ENCODE measurements at regions not wholly inside any gene's neighbourhood (a gene's known extent, or its start where the extent isn't known, plus 50 kb on each side); places are given as distances from the start of the nearest gene placed in this dataset.

DNA sequence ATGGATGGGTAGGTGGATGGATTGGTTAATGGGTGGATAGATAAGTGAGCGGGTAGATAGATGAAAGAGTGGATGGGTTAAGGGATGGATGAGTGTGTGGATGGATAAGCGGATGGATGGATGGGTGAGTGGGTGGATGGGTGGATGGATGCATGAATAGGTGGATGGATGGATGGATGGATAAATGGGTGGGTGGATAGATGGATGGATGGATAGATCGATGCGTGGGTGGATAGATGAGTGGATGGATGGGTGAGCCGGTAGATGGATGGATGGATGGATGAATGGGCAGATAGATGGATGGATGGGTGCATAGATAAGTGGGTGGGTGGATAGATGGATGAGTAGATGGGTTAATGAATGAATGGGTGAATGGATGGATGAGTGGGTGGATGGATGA, 90.9 kb downstream of the CPZ start:
- TF ChIP-seq MYC (IDR thresholded peaks at IDR 0.05; ENCODE audit: low read depth, low read length) (no peak), EZH2 (IDR thresholded peaks at IDR 0.05; ENCODE audit: borderline replicate concordance, low read depth, low read length, severe bottlenecking) (no peak), JUN (IDR thresholded peaks at IDR 0.05; ENCODE audit: borderline replicate concordance, insufficient read depth, insufficient read length, low read depth) (no peak), FOS (IDR thresholded peaks at IDR 0.05; ENCODE audit: borderline replicate concordance, insufficient read depth, low read length) (no peak), POLR2A (IDR thresholded peaks at IDR 0.05; ENCODE audit: low read depth, low read length) (no peak), POLR2AphosphoS5 (IDR thresholded peaks at IDR 0.05; ENCODE audit: insufficient read depth, low read depth, low read length) (no peak), GATA2 (IDR thresholded peaks at IDR 0.05; ENCODE audit: insufficient read depth, insufficient read length, low read depth, low read length) (no peak)
- TF ChIP-seq, protein P1, sequence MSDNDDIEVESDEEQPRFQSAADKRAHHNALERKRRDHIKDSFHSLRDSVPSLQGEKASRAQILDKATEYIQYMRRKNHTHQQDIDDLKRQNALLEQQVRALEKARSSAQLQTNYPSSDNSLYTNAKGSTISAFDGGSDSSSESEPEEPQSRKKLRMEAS (IDR thresholded peaks at IDR 0.05; ENCODE audit: insufficient read depth, insufficient read length) = no peak
- TF ChIP-seq, protein P2, sequence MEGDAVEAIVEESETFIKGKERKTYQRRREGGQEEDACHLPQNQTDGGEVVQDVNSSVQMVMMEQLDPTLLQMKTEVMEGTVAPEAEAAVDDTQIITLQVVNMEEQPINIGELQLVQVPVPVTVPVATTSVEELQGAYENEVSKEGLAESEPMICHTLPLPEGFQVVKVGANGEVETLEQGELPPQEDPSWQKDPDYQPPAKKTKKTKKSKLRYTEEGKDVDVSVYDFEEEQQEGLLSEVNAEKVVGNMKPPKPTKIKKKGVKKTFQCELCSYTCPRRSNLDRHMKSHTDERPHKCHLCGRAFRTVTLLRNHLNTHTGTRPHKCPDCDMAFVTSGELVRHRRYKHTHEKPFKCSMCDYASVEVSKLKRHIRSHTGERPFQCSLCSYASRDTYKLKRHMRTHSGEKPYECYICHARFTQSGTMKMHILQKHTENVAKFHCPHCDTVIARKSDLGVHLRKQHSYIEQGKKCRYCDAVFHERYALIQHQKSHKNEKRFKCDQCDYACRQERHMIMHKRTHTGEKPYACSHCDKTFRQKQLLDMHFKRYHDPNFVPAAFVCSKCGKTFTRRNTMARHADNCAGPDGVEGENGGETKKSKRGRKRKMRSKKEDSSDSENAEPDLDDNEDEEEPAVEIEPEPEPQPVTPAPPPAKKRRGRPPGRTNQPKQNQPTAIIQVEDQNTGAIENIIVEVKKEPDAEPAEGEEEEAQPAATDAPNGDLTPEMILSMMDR (IDR thresholded peaks at IDR 0.05; ENCODE audit: extremely low read depth in 1 of 2, insufficient read depth in 1 of 2, low read depth in 1 of 2, low read length in 2 of 2) = no peak
- FAIRE-seq (no peak), DNase-seq (ENCODE audit: low read depth, low spot score) (no peak)
- Histone ChIP-seq H3K27me3 (ENCODE audit: control insufficient read depth in 2 of 2, insufficient read depth in 2 of 2, low read length in 2 of 2) (no peaks in the 10 kb centered on the region), H3K4me1 (ENCODE audit: control insufficient read depth, extremely low read depth, insufficient read depth, low read length) (no peaks in the 10 kb centered on the region), H3K27ac (ENCODE audit: insufficient read depth, low read depth, low read length) (no peak overlapping the region), H4K20me1 (replicated peaks; ENCODE audit: control insufficient read depth, extremely low read depth, insufficient read depth, low read length) (no peaks in the 10 kb centered on the region), H3K4me3 (replicated peaks in 1 of 3; ENCODE audit: insufficient read depth in 1 of 3, low read depth in 1 of 3, low read length in 3 of 3) (no peak overlapping the region), H3K9me3 (replicated peaks; ENCODE audit: control insufficient read depth, insufficient read depth, low read length) (no peaks in the 10 kb centered on the region), H3K79me2 (ENCODE audit: control insufficient read depth, insufficient read depth, low read length) (no peaks in the 10 kb centered on the region), H3K36me3 (ENCODE audit: control insufficient read depth in 2 of 2, extremely low read depth in 1 of 2, insufficient read depth in 2 of 2, low read length in 2 of 2) (no peaks in the 10 kb centered on the region), H3K4me2 (ENCODE audit: insufficient read depth, low read length) (no peak overlapping the region), H2AFZ (ENCODE audit: low read depth, low read length) (no peak overlapping the region), H3K9ac (replicated peaks; ENCODE audit: extremely low read depth, insufficient read depth, low read length) (no peak overlapping the region), H3K9me1 (replicated peaks; ENCODE audit: control insufficient read depth, extremely low read depth, insufficient read depth, low read length) (no peaks in the 10 kb centered on the region)
- BruUV-seq (replicated peaks) = no TSS peak
- CTCF ChIA-PET = no interaction called here
- POLR2A ChIA-PET = no interaction called here
- dilution Hi-C loops (cut with MboI; ENCODE audit: extremely low pct_ligation_motif_present, low sequenced_read_pairs) = no loop called here
- intact Hi-C loops (cut with micrococcal nuclease) = no loop called here
